ENCODE measurements at regions not wholly inside any gene's neighbourhood (a gene's known extent, or its start where the extent isn't known, plus 50 kb on each side); places are given as distances from the start of the nearest gene placed in this dataset.

DNA sequence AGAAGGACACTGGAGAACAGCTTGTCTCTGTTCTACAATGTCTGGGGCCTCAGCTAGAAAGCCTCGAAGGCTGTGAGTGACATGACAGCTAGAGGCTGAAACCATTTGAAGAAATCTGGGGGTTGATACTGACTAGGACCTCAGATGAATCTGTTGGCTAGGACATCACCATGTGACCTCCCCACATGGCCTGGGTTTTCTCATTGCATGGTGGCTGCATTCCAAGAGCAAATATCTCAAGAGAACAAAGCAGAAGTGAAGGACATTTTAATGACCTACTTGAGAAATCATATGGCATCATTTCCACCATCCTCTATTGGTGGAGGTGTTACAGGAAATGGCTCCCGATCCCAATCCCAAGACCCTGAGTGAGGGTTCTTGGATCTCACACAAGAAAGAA, 450.6 kb upstream of the AUTS2 start:
- H3K27me3 ChIP-seq, result no peaks in the 10 kb centered on the region
- ATAC-seq, result no peak
- no peaks in the 10 kb centered on the region for H3K4me1 ChIP-seq
- H3K9me3 ChIP-seq, result no peaks in the 10 kb centered on the region
- TF ChIP-seq EP300 (IDR thresholded peaks at IDR 0.05) (no peak), POLR2AphosphoS5 (IDR thresholded peaks at IDR 0.05) (no peak), POLR2A (IDR thresholded peaks at IDR 0.05) (no peak)
- TF ChIP-seq, protein P1, sequence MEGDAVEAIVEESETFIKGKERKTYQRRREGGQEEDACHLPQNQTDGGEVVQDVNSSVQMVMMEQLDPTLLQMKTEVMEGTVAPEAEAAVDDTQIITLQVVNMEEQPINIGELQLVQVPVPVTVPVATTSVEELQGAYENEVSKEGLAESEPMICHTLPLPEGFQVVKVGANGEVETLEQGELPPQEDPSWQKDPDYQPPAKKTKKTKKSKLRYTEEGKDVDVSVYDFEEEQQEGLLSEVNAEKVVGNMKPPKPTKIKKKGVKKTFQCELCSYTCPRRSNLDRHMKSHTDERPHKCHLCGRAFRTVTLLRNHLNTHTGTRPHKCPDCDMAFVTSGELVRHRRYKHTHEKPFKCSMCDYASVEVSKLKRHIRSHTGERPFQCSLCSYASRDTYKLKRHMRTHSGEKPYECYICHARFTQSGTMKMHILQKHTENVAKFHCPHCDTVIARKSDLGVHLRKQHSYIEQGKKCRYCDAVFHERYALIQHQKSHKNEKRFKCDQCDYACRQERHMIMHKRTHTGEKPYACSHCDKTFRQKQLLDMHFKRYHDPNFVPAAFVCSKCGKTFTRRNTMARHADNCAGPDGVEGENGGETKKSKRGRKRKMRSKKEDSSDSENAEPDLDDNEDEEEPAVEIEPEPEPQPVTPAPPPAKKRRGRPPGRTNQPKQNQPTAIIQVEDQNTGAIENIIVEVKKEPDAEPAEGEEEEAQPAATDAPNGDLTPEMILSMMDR (IDR thresholded peaks at IDR 0.05), result no peak
- H3K4me3 ChIP-seq, result no peak overlapping the region
- H3K36me3 ChIP-seq, result no peaks in the 10 kb centered on the region
- no peak overlapping the region for H3K27ac ChIP-seq
- 69 to 76% methylated on average over 2 of the region's 2 CpGs for WGBS, 2 donors (ENCODE audit: low coverage in 1 of 2)

DNA sequence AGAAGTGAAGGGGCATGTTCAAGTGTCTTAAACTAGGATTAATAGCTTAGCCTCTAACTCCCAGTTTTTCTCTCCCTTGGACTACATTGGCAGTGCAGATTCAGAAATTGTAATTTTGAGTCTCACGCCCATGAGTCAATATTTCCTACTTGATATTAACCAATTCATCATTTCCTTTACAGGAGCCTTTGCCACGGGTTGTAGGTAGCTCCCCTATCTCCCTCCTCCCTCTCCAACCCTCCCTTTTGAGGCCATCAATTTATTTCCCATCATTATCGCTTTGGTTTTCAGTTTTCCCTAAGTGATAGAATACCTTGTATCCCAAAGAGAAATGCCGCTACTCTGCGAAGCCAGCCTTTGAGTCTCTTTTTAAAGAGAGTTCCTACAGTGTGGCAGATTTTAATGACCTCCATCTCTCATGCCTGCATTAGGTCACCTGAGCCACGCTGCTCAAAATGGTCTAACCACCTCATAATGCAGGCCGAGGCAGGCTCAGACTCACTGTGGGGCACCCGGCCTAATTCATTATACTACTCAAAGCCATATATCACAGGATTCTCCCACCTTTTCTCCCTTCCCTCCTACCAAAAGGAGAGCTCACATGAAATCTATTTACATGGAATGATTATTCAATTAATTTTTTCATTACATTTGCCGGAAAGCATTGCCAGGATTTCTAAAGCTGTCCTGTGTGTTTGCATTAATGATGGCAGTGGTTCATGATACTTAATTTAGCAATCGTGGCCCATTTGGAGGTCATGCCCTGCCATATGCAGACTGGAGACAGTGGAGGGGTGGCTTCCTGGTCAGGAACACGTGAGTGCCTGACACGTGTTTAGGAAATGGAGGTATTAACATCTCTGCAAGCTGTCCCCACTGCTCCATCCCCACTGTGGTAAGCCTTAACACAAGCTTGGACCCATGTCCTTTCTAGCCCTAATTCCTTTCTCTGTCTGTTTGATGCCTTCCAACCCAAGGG, 448.2 kb upstream of the AUTS2 start:
- Histone ChIP-seq H3K27me3 (no peaks in the 10 kb centered on the region), H3K4me3 (no peak overlapping the region), H3K36me3 (no peaks in the 10 kb centered on the region), H3K27ac (no peak overlapping the region), H3K4me1 (no peaks in the 10 kb centered on the region), H3K9me3 (no peaks in the 10 kb centered on the region)
- 92% methylated on average over 9 of the region's 12 CpGs for WGBS, 2 donors (ENCODE audit: low coverage in 1 of 2)
- no peak for TF ChIP-seq POLR2AphosphoS5 (IDR thresholded peaks at IDR 0.05)
- TF ChIP-seq POLR2A (IDR thresholded peaks at IDR 0.05), result no peak
- TF ChIP-seq EP300 (IDR thresholded peaks at IDR 0.05), result no peak
- TF ChIP-seq, protein P1 (IDR thresholded peaks at IDR 0.05), result no peak
- ATAC-seq, result no peak

DNA sequence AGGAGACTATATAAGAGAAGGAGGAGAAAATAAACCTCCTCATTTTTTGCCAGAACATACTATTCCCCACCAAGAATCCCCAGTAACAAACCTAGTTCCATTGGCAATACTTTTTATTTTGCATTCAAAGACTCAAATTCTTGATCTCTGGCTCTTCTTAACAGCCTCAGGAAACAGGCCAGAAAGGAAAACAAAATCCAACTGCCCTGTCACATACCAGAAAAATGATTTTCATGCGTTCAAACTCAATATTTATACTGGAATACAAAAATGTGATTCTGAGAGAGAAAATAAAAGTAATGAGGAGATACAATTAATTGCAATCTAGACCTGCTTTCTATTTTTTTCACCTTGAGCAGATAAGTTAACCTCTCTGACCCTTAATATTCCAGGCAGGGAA, 435.9 kb upstream of the AUTS2 start:
- no peaks in the 10 kb centered on the region for H3K36me3 ChIP-seq
- no peak overlapping the region for H3K4me3 ChIP-seq
- peak overlapping the region in 1 of 4 donors; percentile 41 for H3K27ac ChIP-seq
- no peaks in the 10 kb centered on the region for H3K27me3 ChIP-seq
- TF ChIP-seq, protein P1 (IDR thresholded peaks at IDR 0.05), result no peak
- no peak for TF ChIP-seq POLR2AphosphoS5 (IDR thresholded peaks at IDR 0.05)
- no peak for TF ChIP-seq POLR2A (IDR thresholded peaks at IDR 0.05)
- no peak for TF ChIP-seq EP300 (IDR thresholded peaks at IDR 0.05)
- H3K9me3 ChIP-seq, result no peaks in the 10 kb centered on the region
- no peak for ATAC-seq
- H3K4me1 ChIP-seq, result peaks cover 2 to 16% (median 6%) of the 10 kb centered on the region in 3 donors
- 14 to 27% methylated on average over 1 of the region's 1 CpG for WGBS, 2 donors (ENCODE audit: low coverage in 1 of 2)

DNA sequence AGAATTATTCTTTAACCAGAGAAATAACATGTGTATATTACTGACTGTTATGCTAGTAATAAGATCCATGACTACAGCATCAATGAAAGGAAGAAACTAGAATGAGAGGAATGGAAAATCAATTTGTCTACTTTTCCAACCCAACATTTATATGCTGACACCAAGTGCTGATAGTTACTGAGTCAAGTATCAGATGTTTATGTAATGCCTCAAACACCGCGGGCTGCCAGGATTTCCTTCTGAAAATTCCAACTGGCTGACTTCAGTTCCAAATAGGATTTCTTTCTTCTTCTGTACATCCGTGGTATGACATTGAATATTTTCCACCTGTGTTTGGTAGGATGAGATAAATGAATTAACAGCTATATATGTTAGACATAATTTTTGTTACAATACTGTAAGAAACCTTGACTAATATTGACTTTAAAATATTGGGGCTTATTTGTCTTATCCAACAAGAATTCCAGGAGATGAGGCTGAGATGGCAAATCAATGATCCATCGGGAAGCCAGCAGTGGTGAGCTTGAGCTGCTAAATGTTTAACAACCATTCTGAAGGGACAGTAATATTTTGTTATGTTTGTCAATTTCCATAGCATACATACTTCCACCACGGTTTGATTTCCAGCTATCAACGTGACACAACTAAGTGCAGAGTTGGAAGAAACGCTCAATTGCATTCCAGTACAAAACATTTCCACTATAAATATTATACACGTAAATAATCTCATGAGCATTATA, 435.2 kb upstream of the AUTS2 start:
- no peak for ATAC-seq

More for the DNA sequence above, 435.2 kb upstream of the AUTS2 start:
- H3K27me3 ChIP-seq, result no peaks in the 10 kb centered on the region
- no peak overlapping the region for H3K4me3 ChIP-seq
- H3K36me3 ChIP-seq, result no peaks in the 10 kb centered on the region
- H3K4me1 ChIP-seq, result peaks cover 2 to 16% (median 6%) of the 10 kb centered on the region in 3 donors
- H3K27ac ChIP-seq, result peak overlapping the region in 1 of 4 donors; percentile 41
- 26 to 38% methylated on average over 8 of the region's 8 CpGs for WGBS, 2 donors (ENCODE audit: low coverage in 1 of 2)
- TF ChIP-seq POLR2A (IDR thresholded peaks at IDR 0.05) (no peak), POLR2AphosphoS5 (IDR thresholded peaks at IDR 0.05) (no peak)
- TF ChIP-seq, protein P1 (IDR thresholded peaks at IDR 0.05), result no peak
- H3K9me3 ChIP-seq, result no peaks in the 10 kb centered on the region

Data from gastroesophageal sphincter (tissue), 4 donors.